ENCODE measurements at regions not wholly inside any gene's neighbourhood (a gene's known extent, or its start where the extent isn't known, plus 50 kb on each side); places are given as distances from the start of the nearest gene placed in this dataset.

DNA sequence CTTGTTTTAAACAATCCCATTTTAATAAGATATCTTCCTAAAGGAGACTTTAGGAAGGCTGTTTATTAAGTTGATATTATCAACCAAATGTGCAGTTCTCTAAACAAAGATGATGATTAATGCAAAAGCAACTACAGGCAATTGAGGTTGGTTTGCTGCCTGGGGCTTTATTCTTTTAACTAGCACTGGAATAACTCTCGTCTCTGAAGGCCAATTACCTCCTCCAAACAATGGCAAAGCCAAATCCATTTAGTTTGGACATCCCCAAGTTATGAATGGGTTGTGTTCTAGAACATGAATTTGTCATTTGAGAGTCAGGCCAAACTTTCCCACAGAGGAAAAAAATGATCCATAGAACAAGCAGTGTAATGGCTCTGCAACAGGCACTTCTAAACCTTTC lies 114.1 kb downstream of the SLC16A9 start:
- ATAC-seq (replicated peaks in 1 of 2) (no peak), DNase-seq (no peak)
- H3K27ac Mint-ChIP-seq = no peak overlapping the region
- no peak overlapping the region for H3K4me3 Mint-ChIP-seq
- H3K36me3 Mint-ChIP-seq (ENCODE audit: insufficient read depth in 2 of 2) = no peaks in the 10 kb centered on the region
- no peaks in the 10 kb centered on the region for H3K9me3 Mint-ChIP-seq
- H3K27me3 Mint-ChIP-seq (ENCODE audit: low read depth) = peaks cover 2% of the 10 kb centered on the region
- H3K4me1 Mint-ChIP-seq (ENCODE audit: low read depth) = no peaks in the 10 kb centered on the region

DNA sequence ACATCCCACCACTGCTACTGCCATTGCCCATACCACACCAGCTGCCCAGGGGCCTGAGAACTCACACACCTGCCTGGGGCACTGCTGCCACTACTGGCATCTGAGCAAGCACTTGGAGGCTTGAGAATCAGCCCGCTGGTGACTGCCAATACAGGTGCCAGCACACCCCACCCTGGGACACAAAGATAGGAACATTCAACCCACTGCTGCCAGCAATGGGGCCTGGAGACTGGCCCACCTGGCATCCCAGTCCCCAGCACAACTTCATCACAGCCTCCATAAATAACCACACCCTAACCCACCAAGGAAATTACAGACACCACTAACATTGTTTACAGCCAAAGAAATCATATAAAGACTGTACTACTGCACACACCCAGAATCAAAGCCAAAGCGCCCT lies 115.9 kb downstream of the SLC16A9 start:
- no peaks in the 10 kb centered on the region for H3K27me3 Mint-ChIP-seq (ENCODE audit: low read depth)
- H3K27ac Mint-ChIP-seq = no peak overlapping the region
- DNase-seq (no peak), ATAC-seq (replicated peaks in 1 of 2) (no peak)
- no peaks in the 10 kb centered on the region for H3K36me3 Mint-ChIP-seq (ENCODE audit: insufficient read depth in 2 of 2)
- H3K4me3 Mint-ChIP-seq = no peak overlapping the region
- no peaks in the 10 kb centered on the region for H3K4me1 Mint-ChIP-seq (ENCODE audit: low read depth)
- H3K9me3 Mint-ChIP-seq = no peaks in the 10 kb centered on the region

DNA sequence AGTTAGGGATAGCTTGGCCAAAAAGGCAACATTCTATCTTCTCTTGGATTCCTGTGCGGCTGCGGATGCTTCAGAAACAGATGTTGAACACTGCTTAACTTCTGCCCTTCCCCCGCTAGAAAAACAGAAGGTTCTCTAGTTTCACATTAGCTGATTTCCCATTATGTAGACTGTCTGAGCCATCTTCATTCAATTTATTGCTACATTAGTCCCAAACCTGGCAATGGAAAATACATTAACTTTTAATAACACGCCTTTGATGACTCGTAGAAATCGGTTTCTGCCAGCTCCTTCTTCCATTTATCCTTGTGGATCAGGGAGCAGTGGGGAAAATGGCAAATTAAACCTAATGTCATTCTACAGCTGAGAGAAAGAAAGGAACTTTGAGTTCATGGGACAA lies 119.9 kb downstream of the SLC16A9 start:
- no peaks in the 10 kb centered on the region for H3K9me3 Mint-ChIP-seq
- DNase-seq (no peak), ATAC-seq (replicated peaks in 1 of 2) (no peak)
- H3K27ac Mint-ChIP-seq = no peak overlapping the region
- H3K27me3 Mint-ChIP-seq (ENCODE audit: low read depth) = no peaks in the 10 kb centered on the region
- H3K4me3 Mint-ChIP-seq = no peak overlapping the region
- H3K36me3 Mint-ChIP-seq (ENCODE audit: insufficient read depth in 2 of 2) = no peaks in the 10 kb centered on the region
- no peaks in the 10 kb centered on the region for H3K4me1 Mint-ChIP-seq (ENCODE audit: low read depth)

DNA sequence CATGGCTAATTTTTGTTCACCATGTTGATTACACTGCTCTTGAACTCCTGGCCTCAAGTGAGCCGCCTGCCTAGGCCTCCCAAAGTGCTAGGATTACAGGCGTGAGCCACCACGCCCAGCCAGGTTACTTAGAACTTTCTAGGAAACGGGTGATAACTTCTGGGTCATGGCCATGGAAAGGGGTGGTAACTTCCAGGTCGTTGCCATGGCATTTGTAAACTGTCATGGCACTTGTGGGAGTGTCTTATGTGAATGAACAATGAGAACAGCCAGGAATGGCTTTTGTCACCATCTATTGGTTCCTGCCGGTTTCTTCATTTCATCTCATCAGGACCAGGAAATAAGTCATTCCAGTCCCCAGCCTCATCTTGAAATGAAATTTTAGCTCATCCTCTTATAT lies 120.9 kb downstream of the SLC16A9 start:
- Mint-ChIP-seq H3K9me3 (no peaks in the 10 kb centered on the region), H3K36me3 (ENCODE audit: insufficient read depth in 2 of 2) (no peaks in the 10 kb centered on the region), H3K27me3 (ENCODE audit: low read depth) (peaks cover under 1% of the 10 kb centered on the region), H3K4me1 (ENCODE audit: low read depth) (no peaks in the 10 kb centered on the region), H3K27ac (no peak overlapping the region), H3K4me3 (no peak overlapping the region)
- ATAC-seq (replicated peaks in 1 of 2) (no peak), DNase-seq (no peak)

DNA sequence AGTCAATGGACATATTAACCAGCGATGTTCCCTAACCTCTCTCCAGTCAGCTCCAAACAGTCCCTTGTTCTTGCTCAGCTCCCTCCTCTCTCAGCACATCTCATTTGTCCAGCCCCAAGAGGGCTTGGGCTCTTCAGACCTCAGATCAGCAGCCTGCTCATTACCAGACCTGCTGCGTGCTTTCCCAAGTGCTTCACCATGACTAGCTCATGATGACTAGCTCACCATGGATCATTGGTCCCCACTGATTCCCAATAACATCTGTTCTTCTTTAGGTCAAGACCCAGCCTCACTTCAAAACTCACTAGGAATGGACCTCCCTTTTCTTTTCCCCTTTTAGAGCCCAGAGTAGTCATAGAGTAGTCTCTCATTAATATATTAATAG lies 121.9 kb downstream of the SLC16A9 start:
- Mint-ChIP-seq H3K36me3 (ENCODE audit: insufficient read depth in 2 of 2) (no peaks in the 10 kb centered on the region), H3K27ac (no peak overlapping the region), H3K4me1 (ENCODE audit: low read depth) (no peaks in the 10 kb centered on the region), H3K9me3 (no peaks in the 10 kb centered on the region), H3K27me3 (ENCODE audit: low read depth) (peaks cover 5% of the 10 kb centered on the region), H3K4me3 (no peak overlapping the region)
- ATAC-seq (replicated peaks in 1 of 2) = no peak
- DNase-seq = no peak

DNA sequence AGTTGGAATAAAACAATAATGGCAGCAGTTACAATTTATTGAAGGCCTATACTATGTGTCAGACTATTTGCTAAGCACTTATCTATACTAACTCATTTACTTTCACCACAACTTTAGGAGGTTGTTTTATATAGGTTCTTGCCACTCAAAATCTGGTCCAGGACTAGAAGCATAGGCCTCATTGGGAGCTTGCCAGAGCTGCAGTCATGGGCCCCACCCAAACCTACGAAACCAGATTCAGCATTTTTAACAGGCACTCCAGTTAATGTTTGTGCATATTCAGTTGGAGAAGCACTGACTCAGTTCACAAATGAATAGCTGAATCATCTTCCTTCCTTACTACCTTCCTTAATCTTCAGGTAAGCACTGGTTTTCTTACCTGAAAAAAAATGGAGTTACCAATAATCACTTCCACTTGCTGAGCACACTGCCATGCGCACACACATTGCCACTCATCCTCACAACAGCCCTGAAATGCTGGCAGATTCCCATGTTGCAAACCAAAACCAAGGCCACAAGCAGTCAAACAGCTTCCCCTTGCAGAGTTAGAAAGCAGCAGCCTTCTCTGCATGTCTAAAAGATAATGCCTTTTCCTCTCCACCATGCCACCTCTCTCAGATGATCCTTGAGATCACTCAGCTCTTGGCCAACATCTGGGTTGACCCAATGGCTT lies 122.4 kb downstream of the SLC16A9 start:
- H3K4me3 Mint-ChIP-seq = no peak overlapping the region
- H3K36me3 Mint-ChIP-seq (ENCODE audit: insufficient read depth in 2 of 2) = no peaks in the 10 kb centered on the region
- peaks cover 5% of the 10 kb centered on the region for H3K27me3 Mint-ChIP-seq (ENCODE audit: low read depth)
- ATAC-seq (replicated peaks in 1 of 2) (no peak), DNase-seq (no peak)
- H3K27ac Mint-ChIP-seq = no peak overlapping the region
- no peaks in the 10 kb centered on the region for H3K9me3 Mint-ChIP-seq
- no peaks in the 10 kb centered on the region for H3K4me1 Mint-ChIP-seq (ENCODE audit: low read depth)

DNA sequence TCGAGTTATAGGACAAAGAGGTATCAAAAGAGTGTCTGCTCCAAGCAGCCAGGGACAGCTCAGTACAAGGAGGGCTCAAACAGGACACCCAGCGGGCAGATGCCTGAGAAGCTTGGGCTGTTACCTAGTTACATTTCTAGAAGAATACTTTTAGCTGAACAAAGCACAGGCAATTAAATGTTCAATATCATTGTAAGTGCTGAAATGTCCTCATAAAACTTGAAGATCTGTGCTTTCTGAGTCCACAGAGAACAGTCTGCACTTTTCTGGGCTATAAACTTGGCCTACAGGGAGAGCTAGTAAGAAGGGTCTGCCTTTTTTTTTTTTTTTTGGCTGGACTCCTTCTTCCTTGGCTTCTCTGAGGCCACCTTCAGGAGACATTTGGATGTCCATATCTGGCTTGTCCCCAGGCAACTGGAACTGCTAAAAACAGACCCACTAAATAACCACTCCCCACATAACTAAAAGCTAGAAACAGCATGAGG lies 123.2 kb downstream of the SLC16A9 start:
- Mint-ChIP-seq H3K36me3 (ENCODE audit: insufficient read depth in 2 of 2) (no peaks in the 10 kb centered on the region), H3K27me3 (ENCODE audit: low read depth) (peaks cover 5% of the 10 kb centered on the region), H3K9me3 (no peaks in the 10 kb centered on the region), H3K4me1 (ENCODE audit: low read depth) (no peaks in the 10 kb centered on the region), H3K4me3 (no peak overlapping the region), H3K27ac (no peak overlapping the region)
- DNase-seq (no peak), ATAC-seq (replicated peaks in 1 of 2) (no peak)

DNA sequence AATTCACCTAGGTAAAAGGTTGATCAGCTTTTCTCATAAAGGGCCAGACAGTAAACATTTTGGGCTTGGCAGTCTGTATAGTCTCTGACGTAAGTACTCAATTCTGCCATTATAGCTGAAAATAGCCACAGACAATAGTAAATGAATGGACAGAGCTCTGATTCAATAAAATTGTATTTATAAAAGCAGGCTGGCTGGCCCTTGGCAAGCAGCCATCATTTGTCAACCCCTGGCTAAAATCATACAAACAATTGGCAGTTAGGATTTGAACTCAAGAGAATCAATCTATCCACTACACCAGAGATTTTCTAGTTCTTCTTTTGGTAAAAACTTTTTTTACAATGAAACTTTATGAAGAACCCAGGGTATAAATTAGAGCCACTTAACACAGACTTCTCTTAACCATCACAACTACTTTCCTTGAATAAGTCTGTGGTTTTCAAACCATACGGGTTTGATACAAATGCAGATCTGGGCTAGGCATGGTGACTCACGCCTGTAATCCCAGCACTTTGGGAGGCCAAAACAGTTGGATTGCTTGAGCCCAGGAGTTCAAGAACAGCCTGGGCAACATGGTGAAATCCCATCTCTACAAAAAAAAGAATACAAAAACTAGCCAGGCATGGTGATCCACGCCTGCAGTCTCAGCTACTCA lies 124.5 kb downstream of the SLC16A9 start:
- DNase-seq (no peak), ATAC-seq (replicated peaks in 1 of 2) (no peak)
- no peak overlapping the region for H3K4me3 Mint-ChIP-seq
- no peaks in the 10 kb centered on the region for H3K4me1 Mint-ChIP-seq (ENCODE audit: low read depth)
- H3K27me3 Mint-ChIP-seq (ENCODE audit: low read depth) = peaks cover 5% of the 10 kb centered on the region
- no peaks in the 10 kb centered on the region for H3K9me3 Mint-ChIP-seq
- H3K36me3 Mint-ChIP-seq (ENCODE audit: insufficient read depth in 2 of 2) = no peaks in the 10 kb centered on the region
- no peak overlapping the region for H3K27ac Mint-ChIP-seq

- peaks cover 5% of the 10 kb centered on the region for H3K27me3 Mint-ChIP-seq (ENCODE audit: low read depth)
- no peak for DNase-seq
- no peak overlapping the region for H3K4me3 Mint-ChIP-seq
- H3K4me1 Mint-ChIP-seq (ENCODE audit: low read depth) = no peaks in the 10 kb centered on the region
- H3K27ac Mint-ChIP-seq = no peak overlapping the region
- no peaks in the 10 kb centered on the region for H3K36me3 Mint-ChIP-seq (ENCODE audit: insufficient read depth in 2 of 2)
- no peaks in the 10 kb centered on the region for H3K9me3 Mint-ChIP-seq
- no peak for ATAC-seq (replicated peaks in 1 of 2)
Observed at GRCh38 chr10:59582780-59583179, 126.9 kb downstream of the SLC16A9 start.

- ATAC-seq (replicated peaks in 1 of 2) = no peak
- Mint-ChIP-seq H3K36me3 (ENCODE audit: insufficient read depth in 2 of 2) (no peaks in the 10 kb centered on the region), H3K27me3 (ENCODE audit: low read depth) (peaks cover 5% of the 10 kb centered on the region), H3K9me3 (no peaks in the 10 kb centered on the region), H3K4me1 (ENCODE audit: low read depth) (no peaks in the 10 kb centered on the region), H3K4me3 (no peak overlapping the region), H3K27ac (no peak overlapping the region)
- no peak for DNase-seq
Observed at GRCh38 chr10:59582058-59582457, 127.6 kb downstream of the SLC16A9 start.

DNA sequence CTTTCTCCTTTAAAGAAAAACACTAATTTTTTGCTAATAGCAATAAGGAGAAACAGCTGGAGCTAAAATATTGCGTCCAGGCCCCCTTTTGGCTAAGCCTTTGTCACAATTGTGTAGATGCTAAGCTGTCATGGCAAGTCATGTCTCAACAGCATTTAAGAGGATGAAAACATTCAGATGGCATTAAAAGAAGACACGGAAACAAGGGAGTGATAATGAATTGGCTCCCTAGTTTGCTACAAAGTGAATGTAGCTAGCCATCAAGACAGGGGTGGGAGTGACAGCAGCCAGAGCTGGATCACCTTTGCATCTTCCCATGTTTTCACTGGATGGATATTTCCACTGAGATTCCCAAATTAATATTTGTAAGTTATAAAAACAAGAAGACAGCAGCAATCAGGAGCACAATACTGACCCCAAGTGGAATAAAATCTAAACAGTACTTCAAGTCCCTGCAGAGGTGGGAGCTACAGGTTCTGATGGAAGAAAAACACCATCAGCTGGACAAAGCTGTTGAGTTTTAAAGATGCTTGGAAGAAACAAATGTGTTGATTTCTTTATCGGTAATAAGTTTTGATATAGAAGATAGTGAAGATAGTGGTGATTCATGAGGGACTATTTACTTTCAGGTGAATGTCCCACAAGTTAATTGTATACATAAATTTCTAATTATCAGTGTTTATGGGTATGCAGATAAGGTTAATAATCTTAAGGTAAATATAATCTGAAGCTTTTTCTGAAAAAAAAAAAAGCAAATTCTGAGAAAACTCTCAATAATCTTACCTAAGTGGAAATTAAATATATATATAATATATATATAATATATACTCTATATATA lies 129.4 kb downstream of the SLC16A9 start:
- Mint-ChIP-seq H3K4me1 (ENCODE audit: low read depth) (no peaks in the 10 kb centered on the region), H3K4me3 (no peak overlapping the region), H3K9me3 (no peaks in the 10 kb centered on the region), H3K27me3 (ENCODE audit: low read depth) (peaks cover 5% of the 10 kb centered on the region), H3K27ac (no peak overlapping the region), H3K36me3 (ENCODE audit: insufficient read depth in 2 of 2) (no peaks in the 10 kb centered on the region)
- ATAC-seq (replicated peaks in 1 of 2) = no peak
- no peak for DNase-seq

DNA sequence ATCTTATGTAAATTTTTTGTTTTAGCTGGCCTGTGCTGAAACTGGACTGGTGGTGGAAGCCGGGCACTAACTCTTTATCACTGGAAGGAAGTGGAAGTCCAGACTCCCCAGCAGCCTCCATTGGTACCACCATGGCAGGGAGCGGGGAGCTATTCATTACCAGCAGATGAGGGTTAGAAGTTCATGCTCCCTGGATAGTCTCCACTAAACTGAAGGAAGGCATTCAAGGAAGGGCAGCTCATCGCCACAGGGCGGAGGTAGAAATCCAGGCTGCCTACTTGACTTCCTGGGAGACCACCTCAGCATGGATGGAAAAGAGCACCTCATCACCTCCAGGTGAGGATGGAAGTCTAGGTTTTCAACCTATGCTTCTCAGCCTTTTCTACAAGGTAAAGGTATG lies 130.9 kb downstream of the SLC16A9 start:
- ATAC-seq (replicated peaks in 1 of 2) (no peak), DNase-seq (no peak)
- Mint-ChIP-seq H3K27me3 (ENCODE audit: low read depth) (peaks cover 5% of the 10 kb centered on the region), H3K27ac (no peak overlapping the region), H3K4me1 (ENCODE audit: low read depth) (no peaks in the 10 kb centered on the region), H3K36me3 (ENCODE audit: insufficient read depth in 2 of 2) (no peaks in the 10 kb centered on the region), H3K4me3 (no peak overlapping the region), H3K9me3 (no peaks in the 10 kb centered on the region)

GRCh38 chr10:59577984-59578383 lies 131.7 kb downstream of the SLC16A9 start:
- no peaks in the 10 kb centered on the region for H3K36me3 Mint-ChIP-seq (ENCODE audit: insufficient read depth in 2 of 2)
- H3K4me1 Mint-ChIP-seq (ENCODE audit: low read depth) = no peaks in the 10 kb centered on the region
- no peak for DNase-seq
- no peak overlapping the region for H3K27ac Mint-ChIP-seq
- peaks cover 8% of the 10 kb centered on the region for H3K27me3 Mint-ChIP-seq (ENCODE audit: low read depth)
- H3K9me3 Mint-ChIP-seq = no peaks in the 10 kb centered on the region
- no peak for ATAC-seq (replicated peaks in 1 of 2)
- H3K4me3 Mint-ChIP-seq = no peak overlapping the region

Measured in activated T-cell treated with anti-CD3 and anti-CD28 coated beads, Interleukin-2, amount 50 U/mL, for 72 hours (primary cell).